NCI-H774 (cell line): ENCODE measurements at regions not wholly inside any gene's neighbourhood (a gene's known extent, or its start where the extent isn't known, plus 50 kb on each side); places are given as distances from the start of the nearest gene placed in this dataset.
"Not testable (repeated sequence)": the region's sequence is repeated elsewhere in the genome, so short reads cannot be mapped to it uniquely, and the experiment has no call there.

Experiments used
- DNase-seq: peaks from one replicate; lab custom pipeline; 2025; lab: John Stamatoyannopoulos, UW

GRCh38 chr7:16369855-16370254 is 51.5 kb downstream of the CRPPA start:
- no peak for DNase-seq

GRCh38 chr7:16369309-16369708 is 52.0 kb downstream of the CRPPA start:
- not testable (repeated sequence) for DNase-seq

- no peak for DNase-seq
Measured at GRCh38 chr7:16368885-16369284, 52.5 kb downstream of the CRPPA start.

GRCh38 chr7:16367115-16367514 is 54.2 kb downstream of the CRPPA start:
- no peak for DNase-seq

- no peak for DNase-seq
Measured at GRCh38 chr7:16365952-16366351, 55.4 kb downstream of the CRPPA start.

- DNase-seq: no peak
Measured at GRCh38 chr7:16365177-16365576, 56.2 kb downstream of the CRPPA start.

GRCh38 chr7:16359216-16359615 is 62.1 kb downstream of the CRPPA start:
- DNase-seq: no peak

GRCh38 chr7:16357921-16358320 is 63.4 kb downstream of the CRPPA start:
- no peak for DNase-seq

- DNase-seq: no peak
Measured at GRCh38 chr7:16357474-16357873, 63.9 kb downstream of the CRPPA start.

GRCh38 chr7:16356301-16356958 is 64.9 kb downstream of the CRPPA start:
- DNase-seq: no peak

- DNase-seq: no peak
Measured at GRCh38 chr7:16354573-16354972, 66.8 kb downstream of the CRPPA start.

- DNase-seq: no peak
Measured at GRCh38 chr7:16353226-16353625, 68.1 kb downstream of the CRPPA start.

GRCh38 chr7:16350634-16351033 is 70.7 kb downstream of the CRPPA start:
- DNase-seq: no peak

- no peak for DNase-seq
Measured at GRCh38 chr7:16348251-16348650, 73.1 kb downstream of the CRPPA start.

- DNase-seq: no peak
Measured at GRCh38 chr7:16347827-16348192, 73.5 kb downstream of the CRPPA start.

GRCh38 chr7:16347066-16347826 is 74.1 kb downstream of the CRPPA start:
- DNase-seq: no peak

- DNase-seq: no peak
Measured at GRCh38 chr7:16345979-16346958, 75.1 kb downstream of the CRPPA start.

GRCh38 chr7:16344927-16345326 is 76.4 kb downstream of the CRPPA start:
- DNase-seq: no peak

- no peak for DNase-seq
Measured at GRCh38 chr7:16343612-16344011, 77.7 kb downstream of the CRPPA start.

- no peak for DNase-seq
Measured at GRCh38 chr7:16338065-16338464, 83.3 kb downstream of the CRPPA start.

- DNase-seq: no peak
Measured at GRCh38 chr7:16326106-16326505, 95.2 kb downstream of the CRPPA start.

GRCh38 chr7:16323313-16323712 is 98.0 kb downstream of the CRPPA start:
- DNase-seq: no peak
